ENCODE measurements at regions not wholly inside any gene's neighbourhood (a gene's known extent, or its start where the extent isn't known, plus 50 kb on each side); places are given as distances from the start of the nearest gene placed in this dataset.

- TF ChIP-seq ESRRA (IDR thresholded peaks at IDR 0.05; ENCODE audit: borderline replicate concordance, low read length) (no peak), POLR2A (IDR thresholded peaks at IDR 0.05; ENCODE audit: low read length) (no peak), RCOR1 (IDR thresholded peaks at IDR 0.05; ENCODE audit: low read depth, low read length) (no peak), GATA3 (IDR thresholded peaks at IDR 0.05; ENCODE audit: borderline replicate concordance) (no peak), SMC3 (IDR thresholded peaks at IDR 0.05) (no peak), RAD21 (conservative IDR thresholded peaks at IDR 0.05 in 1 of 2, IDR thresholded peaks at IDR 0.05 in 1 of 2) (no peak), KDM5A (IDR thresholded peaks at IDR 0.05) (no peak), USF2 (IDR thresholded peaks at IDR 0.05) (no peak), ZNF302 (CRISPR knock-in tag; IDR thresholded peaks at IDR 0.05) (no peak)
- TF ChIP-seq, protein P1, sequence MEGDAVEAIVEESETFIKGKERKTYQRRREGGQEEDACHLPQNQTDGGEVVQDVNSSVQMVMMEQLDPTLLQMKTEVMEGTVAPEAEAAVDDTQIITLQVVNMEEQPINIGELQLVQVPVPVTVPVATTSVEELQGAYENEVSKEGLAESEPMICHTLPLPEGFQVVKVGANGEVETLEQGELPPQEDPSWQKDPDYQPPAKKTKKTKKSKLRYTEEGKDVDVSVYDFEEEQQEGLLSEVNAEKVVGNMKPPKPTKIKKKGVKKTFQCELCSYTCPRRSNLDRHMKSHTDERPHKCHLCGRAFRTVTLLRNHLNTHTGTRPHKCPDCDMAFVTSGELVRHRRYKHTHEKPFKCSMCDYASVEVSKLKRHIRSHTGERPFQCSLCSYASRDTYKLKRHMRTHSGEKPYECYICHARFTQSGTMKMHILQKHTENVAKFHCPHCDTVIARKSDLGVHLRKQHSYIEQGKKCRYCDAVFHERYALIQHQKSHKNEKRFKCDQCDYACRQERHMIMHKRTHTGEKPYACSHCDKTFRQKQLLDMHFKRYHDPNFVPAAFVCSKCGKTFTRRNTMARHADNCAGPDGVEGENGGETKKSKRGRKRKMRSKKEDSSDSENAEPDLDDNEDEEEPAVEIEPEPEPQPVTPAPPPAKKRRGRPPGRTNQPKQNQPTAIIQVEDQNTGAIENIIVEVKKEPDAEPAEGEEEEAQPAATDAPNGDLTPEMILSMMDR (IDR thresholded peaks at IDR 0.05), result no peak
Measured at GRCh38 chr17:27960183-27960849, 67.2 kb upstream of the LYRM9 start.
